Astrocyte (in vitro differentiated cells and primary cell): ENCODE measurements at regions not wholly inside any gene's neighbourhood (a gene's known extent, or its start where the extent isn't known, plus 50 kb on each side); places are given as distances from the start of the nearest gene placed in this dataset.

Experiments used
- DNase-seq: peaks from one replicate; pipeline ENCODE4 v3.0.0-alpha.2; 2010; ENCODE audit warnings: low read depth
- FAIRE-seq: peaks from 2 replicates; lab custom pipeline; 2011; peaks lifted over from hg19 to GRCh38; lab: Jason Lieb, UNC
- H2AFZ ChIP-seq: 2 replicates; pipeline ENCODE4 v1.6.0; 2012; ENCODE audit warnings: low read depth, low read length, inconsistent platforms
- H3K27ac ChIP-seq: 2 replicates; pipeline ENCODE4 v1.5.1; 2011; ENCODE audit warnings: low read depth, low read length, inconsistent platforms
- H3K27me3 ChIP-seq: 2 replicates; pipeline ENCODE4 v1.6.0; 2011; ENCODE audit warnings: low read length, inconsistent platforms; ENCODE audit not compliant: insufficient read depth
- H3K36me3 ChIP-seq: 2 replicates; pipeline ENCODE4 v1.5.1; 2011; ENCODE audit warnings: low read length, inconsistent platforms; ENCODE audit not compliant: insufficient read depth
- H3K4me1 ChIP-seq: 2 replicates; pipeline ENCODE4 v1.5.1; 2011; ENCODE audit warnings: low read length, inconsistent platforms; ENCODE audit not compliant: insufficient read depth
- H3K4me2 ChIP-seq: 2 replicates; pipeline ENCODE4 v1.6.0; 2012; ENCODE audit warnings: low read length, inconsistent platforms
- H3K4me3 ChIP-seq: 2 replicates; pipeline ENCODE4 v1.5.1; 2011; ENCODE audit warnings: low read depth, mild to moderate bottlenecking, low read length, inconsistent platforms; ENCODE audit not compliant: insufficient read depth
- H3K79me2 ChIP-seq: 2 replicates; pipeline ENCODE4 v1.6.0; 2012; ENCODE audit warnings: mild to moderate bottlenecking, low read length, inconsistent platforms; ENCODE audit not compliant: insufficient read depth
- H3K9ac ChIP-seq: 2 replicates; pipeline ENCODE4 v1.6.0; 2012; ENCODE audit warnings: mild to moderate bottlenecking, low read length, inconsistent platforms
- H3K9me3 ChIP-seq: 2 replicates; pipeline ENCODE4 v1.5.1; 2012; ENCODE audit warnings: low read depth, mild to moderate bottlenecking, low read length, inconsistent platforms; ENCODE audit not compliant: insufficient read depth
- H4K20me1 ChIP-seq: 2 replicates; pipeline ENCODE4 v1.6.0; 2012; ENCODE audit warnings: low read length, inconsistent platforms; ENCODE audit not compliant: insufficient read depth
- H3K27ac Mint-ChIP-seq: one replicate; pipeline ENCODE4 v1.8.0; 2021; ENCODE audit warnings: mild to moderate bottlenecking, mixed read lengths; ENCODE audit not compliant: unreplicated experiment
- H3K27me3 Mint-ChIP-seq: one replicate; pipeline ENCODE4 v1.8.0; 2021; ENCODE audit warnings: low read depth, mixed read lengths; ENCODE audit not compliant: unreplicated experiment
- H3K36me3 Mint-ChIP-seq: one replicate; pipeline ENCODE4 v1.8.0; 2021; ENCODE audit warnings: low read depth, mixed read lengths; ENCODE audit not compliant: unreplicated experiment
- H3K4me1 Mint-ChIP-seq: one replicate; pipeline ENCODE4 v1.8.0; 2021; ENCODE audit warnings: low read depth, mixed read lengths; ENCODE audit not compliant: unreplicated experiment
- H3K4me3 Mint-ChIP-seq: one replicate; pipeline ENCODE4 v1.8.0; 2021; ENCODE audit warnings: mild to moderate bottlenecking, moderate library complexity, mixed read lengths; ENCODE audit not compliant: unreplicated experiment
- H3K9me3 Mint-ChIP-seq: one replicate; pipeline ENCODE4 v1.8.0; 2021; ENCODE audit warnings: mild to moderate bottlenecking, mixed read lengths; ENCODE audit not compliant: unreplicated experiment
- EZH2 ChIP-seq: IDR thresholded peaks from 2 replicates; pipeline ENCODE4 v1.6.1; 2012; ENCODE audit warnings: mild to moderate bottlenecking, low read length, inconsistent platforms; ENCODE audit not compliant: insufficient read depth
- TF ChIP-seq, protein P1 (sequence below): IDR thresholded peaks from 2 replicates; pipeline ENCODE4 v1.5.1; 2011; ENCODE audit warnings: low read depth, mild to moderate bottlenecking, inconsistent platforms, low read length, moderate library complexity; ENCODE audit not compliant: insufficient read depth

DNA sequence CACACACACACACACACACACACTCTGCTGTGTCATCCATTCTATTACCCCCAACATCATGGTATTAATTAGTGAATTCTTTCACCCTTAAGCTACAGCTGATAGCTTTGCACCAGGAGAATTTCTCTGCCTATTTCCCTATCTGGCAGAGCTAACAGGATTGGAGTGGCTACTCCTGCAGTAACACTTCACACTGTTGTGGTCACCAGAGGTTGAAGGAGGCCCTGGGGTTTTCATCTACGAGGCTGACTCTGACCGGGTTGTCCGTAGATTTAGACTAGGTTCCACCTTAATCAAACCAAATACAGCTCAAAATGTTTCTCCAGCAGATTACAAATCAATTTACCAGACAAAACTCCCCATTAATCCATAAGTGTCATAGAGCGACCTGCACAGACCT, 69.2 kb upstream of the RIPOR2 start:
- no peaks in the 10 kb centered on the region for H3K79me2 ChIP-seq
- no peaks in the 10 kb centered on the region for H3K9me3 ChIP-seq
- Mint-ChIP-seq H3K4me1 (peaks cover 7% of the 10 kb centered on the region), H3K27ac (no peak overlapping the region), H3K9me3 (peaks cover 3% of the 10 kb centered on the region), H3K36me3 (no peaks in the 10 kb centered on the region), H3K4me3 (no peak overlapping the region), H3K27me3 (no peaks in the 10 kb centered on the region)
- no peak overlapping the region for H3K4me3 ChIP-seq
- DNase-seq (no peak), FAIRE-seq (no peak)
- TF ChIP-seq, protein P1, sequence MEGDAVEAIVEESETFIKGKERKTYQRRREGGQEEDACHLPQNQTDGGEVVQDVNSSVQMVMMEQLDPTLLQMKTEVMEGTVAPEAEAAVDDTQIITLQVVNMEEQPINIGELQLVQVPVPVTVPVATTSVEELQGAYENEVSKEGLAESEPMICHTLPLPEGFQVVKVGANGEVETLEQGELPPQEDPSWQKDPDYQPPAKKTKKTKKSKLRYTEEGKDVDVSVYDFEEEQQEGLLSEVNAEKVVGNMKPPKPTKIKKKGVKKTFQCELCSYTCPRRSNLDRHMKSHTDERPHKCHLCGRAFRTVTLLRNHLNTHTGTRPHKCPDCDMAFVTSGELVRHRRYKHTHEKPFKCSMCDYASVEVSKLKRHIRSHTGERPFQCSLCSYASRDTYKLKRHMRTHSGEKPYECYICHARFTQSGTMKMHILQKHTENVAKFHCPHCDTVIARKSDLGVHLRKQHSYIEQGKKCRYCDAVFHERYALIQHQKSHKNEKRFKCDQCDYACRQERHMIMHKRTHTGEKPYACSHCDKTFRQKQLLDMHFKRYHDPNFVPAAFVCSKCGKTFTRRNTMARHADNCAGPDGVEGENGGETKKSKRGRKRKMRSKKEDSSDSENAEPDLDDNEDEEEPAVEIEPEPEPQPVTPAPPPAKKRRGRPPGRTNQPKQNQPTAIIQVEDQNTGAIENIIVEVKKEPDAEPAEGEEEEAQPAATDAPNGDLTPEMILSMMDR, result no peak
- no peak for TF ChIP-seq EZH2
- no peak overlapping the region for H2AFZ ChIP-seq
- no peak overlapping the region for H3K27ac ChIP-seq
- no peaks in the 10 kb centered on the region for H3K36me3 ChIP-seq
- H3K4me1 ChIP-seq, result peaks cover 4% of the 10 kb centered on the region
- H4K20me1 ChIP-seq, result no peaks in the 10 kb centered on the region
- H3K9ac ChIP-seq, result no peak overlapping the region
- no peak overlapping the region for H3K4me2 ChIP-seq
- no peaks in the 10 kb centered on the region for H3K27me3 ChIP-seq

GRCh38 chr6:25006075-25006474, 70.3 kb upstream of the RIPOR2 start:
- no peak overlapping the region for H2AFZ ChIP-seq
- H3K27me3 Mint-ChIP-seq, result no peaks in the 10 kb centered on the region
- no peak overlapping the region for H3K9ac ChIP-seq
- H3K9me3 Mint-ChIP-seq, result no peaks in the 10 kb centered on the region
- H3K4me3 ChIP-seq, result no peak overlapping the region
- H3K4me1 Mint-ChIP-seq, result peaks cover 15% of the 10 kb centered on the region
- H3K36me3 Mint-ChIP-seq, result no peaks in the 10 kb centered on the region
- H3K27ac Mint-ChIP-seq, result peak overlapping the region; percentile 10
- peaks cover 11% of the 10 kb centered on the region for H3K4me1 ChIP-seq
- no peaks in the 10 kb centered on the region for H3K79me2 ChIP-seq
- no peak overlapping the region for H3K4me2 ChIP-seq
- H3K4me3 Mint-ChIP-seq, result no peak overlapping the region
- no peaks in the 10 kb centered on the region for H3K9me3 ChIP-seq
- no peaks in the 10 kb centered on the region for H3K27me3 ChIP-seq
- FAIRE-seq (no peak), DNase-seq (no peak)
- no peaks in the 10 kb centered on the region for H3K36me3 ChIP-seq
- no peak for TF ChIP-seq EZH2
- TF ChIP-seq, protein P1, result no peak
- no peaks in the 10 kb centered on the region for H4K20me1 ChIP-seq
- H3K27ac ChIP-seq, result no peak overlapping the region

DNA sequence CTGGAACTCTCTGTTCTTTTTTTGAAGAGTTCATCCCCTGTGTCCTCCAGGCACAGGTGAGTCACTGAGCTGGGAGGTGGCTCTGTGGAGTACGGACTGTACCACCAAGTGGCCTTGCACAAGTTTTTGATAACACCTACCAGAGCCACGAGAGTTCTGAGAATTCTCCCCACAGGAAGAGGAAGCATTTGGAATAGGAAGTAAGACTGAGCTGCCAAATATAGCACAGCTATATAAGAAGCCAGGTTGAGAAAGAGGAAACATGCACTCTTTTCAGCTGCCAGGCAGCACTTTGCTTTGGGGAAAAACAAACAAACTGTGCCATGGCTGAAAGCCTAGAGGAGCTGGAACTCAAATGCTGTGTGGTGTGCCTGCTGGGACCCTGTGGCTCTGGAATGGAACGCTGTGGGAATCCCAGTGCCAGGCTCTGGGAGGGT, 70.8 kb upstream of the RIPOR2 start:
- TF ChIP-seq, protein P1, result no peak
- no peak for TF ChIP-seq EZH2
- Histone ChIP-seq H3K4me2 (peak overlapping the region; percentile 12), H3K4me3 (no peak overlapping the region), H3K79me2 (no peaks in the 10 kb centered on the region), H3K27ac (no peak overlapping the region), H4K20me1 (no peaks in the 10 kb centered on the region), H3K4me1 (peaks cover 16% of the 10 kb centered on the region), H3K27me3 (no peaks in the 10 kb centered on the region), H3K36me3 (no peaks in the 10 kb centered on the region), H3K9me3 (no peaks in the 10 kb centered on the region), H2AFZ (peak overlapping the region; percentile 13), H3K9ac (no peak overlapping the region)
- peaks cover 18% of the 10 kb centered on the region for H3K4me1 Mint-ChIP-seq
- DNase-seq, result no peak
- peak overlapping the region; percentile 38 for H3K27ac Mint-ChIP-seq
- no peaks in the 10 kb centered on the region for H3K9me3 Mint-ChIP-seq
- no peaks in the 10 kb centered on the region for H3K27me3 Mint-ChIP-seq
- FAIRE-seq, result no peak
- H3K36me3 Mint-ChIP-seq, result no peaks in the 10 kb centered on the region
- H3K4me3 Mint-ChIP-seq, result no peak overlapping the region
